ENCODE measurements at regions not wholly inside any gene's neighbourhood (a gene's known extent, or its start where the extent isn't known, plus 50 kb on each side); places are given as distances from the start of the nearest gene placed in this dataset.

- no peak for TF ChIP-seq CTCF (IDR thresholded peaks at IDR 0.05)
- TF ChIP-seq POLR2A (IDR thresholded peaks at IDR 0.05) = no peak
These were observed 124.6 kb upstream of the PDE4D start for GRCh38 chr5:60018091-60018490.
